ENCODE measurements at regions not wholly inside any gene's neighbourhood (a gene's known extent, or its start where the extent isn't known, plus 50 kb on each side); places are given as distances from the start of the nearest gene placed in this dataset.

DNA sequence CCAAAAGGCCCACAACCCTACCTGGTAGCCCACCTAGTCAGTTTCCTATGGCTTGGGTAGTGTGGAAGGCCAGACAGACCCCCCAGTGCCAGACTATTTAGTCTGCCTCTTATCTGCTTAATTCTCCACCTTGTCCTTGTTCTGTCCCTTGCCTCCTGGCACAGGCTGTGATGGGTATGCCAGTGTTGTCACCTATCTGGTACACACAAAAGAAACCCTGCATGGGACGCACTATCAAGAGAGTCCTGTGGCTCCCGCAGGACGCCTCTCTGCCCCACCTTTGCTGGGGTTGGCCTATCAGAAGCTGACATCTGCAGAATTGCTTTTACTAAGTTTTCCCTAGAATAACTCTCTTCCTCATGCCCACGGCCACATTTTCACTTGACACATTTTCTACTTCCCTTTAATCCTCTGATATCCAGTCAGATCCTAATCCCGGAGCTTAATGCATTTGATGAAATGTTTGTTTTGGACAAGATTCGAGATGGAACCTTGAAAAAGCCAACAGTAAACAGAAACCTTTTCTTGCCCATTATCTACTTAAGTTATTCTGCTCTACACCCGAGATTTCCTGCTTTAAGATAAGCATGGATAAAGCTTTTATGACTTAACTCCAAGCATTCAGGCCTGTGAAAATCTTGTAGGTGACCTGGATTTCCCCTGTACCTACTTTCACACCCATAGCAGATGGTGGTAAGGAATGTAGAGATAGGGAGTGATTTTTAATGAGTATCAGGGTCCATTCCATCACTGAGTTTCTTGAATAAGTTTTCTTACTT is 468.5 kb downstream of the ZNF608 start:
- DNase-seq (no peak), ATAC-seq (ENCODE audit: low read depth) (no peak)
- peaks cover 2% of the 10 kb centered on the region for H3K9me3 Mint-ChIP-seq
- no peaks in the 10 kb centered on the region for H3K4me1 Mint-ChIP-seq
- no peak overlapping the region for H3K4me3 Mint-ChIP-seq
- no peaks in the 10 kb centered on the region for H3K27me3 Mint-ChIP-seq
- no peak overlapping the region for H3K27ac Mint-ChIP-seq
- H3K36me3 Mint-ChIP-seq: no peaks in the 10 kb centered on the region
- POLR2A ChIA-PET: no interaction called here

DNA sequence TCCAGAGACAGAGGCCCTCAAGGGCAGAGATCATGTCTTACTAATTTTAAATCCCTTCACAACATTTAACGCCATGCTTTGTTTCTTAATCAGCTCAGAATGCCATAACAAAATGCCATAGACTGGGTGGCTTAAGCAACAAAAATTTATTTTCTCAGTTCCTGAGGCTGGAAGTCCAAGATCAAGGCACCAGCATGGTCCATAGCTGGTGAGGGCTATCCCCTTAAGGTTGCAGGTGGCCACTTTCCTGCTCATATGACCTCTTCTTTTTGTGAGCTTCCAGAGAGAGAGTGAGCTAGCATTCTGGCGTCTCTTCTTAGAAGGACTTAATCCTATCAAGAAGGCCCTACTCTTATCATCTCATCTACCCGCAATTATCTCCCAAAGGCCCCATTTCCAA is 470.3 kb downstream of the ZNF608 start:
- Mint-ChIP-seq H3K27me3 (no peaks in the 10 kb centered on the region), H3K36me3 (no peaks in the 10 kb centered on the region), H3K27ac (no peak overlapping the region), H3K4me1 (no peaks in the 10 kb centered on the region), H3K4me3 (no peak overlapping the region), H3K9me3 (peaks cover under 1% of the 10 kb centered on the region)
- no peak for ATAC-seq (ENCODE audit: low read depth)
- POLR2A ChIA-PET: no interaction called here
- DNase-seq: no peak

DNA sequence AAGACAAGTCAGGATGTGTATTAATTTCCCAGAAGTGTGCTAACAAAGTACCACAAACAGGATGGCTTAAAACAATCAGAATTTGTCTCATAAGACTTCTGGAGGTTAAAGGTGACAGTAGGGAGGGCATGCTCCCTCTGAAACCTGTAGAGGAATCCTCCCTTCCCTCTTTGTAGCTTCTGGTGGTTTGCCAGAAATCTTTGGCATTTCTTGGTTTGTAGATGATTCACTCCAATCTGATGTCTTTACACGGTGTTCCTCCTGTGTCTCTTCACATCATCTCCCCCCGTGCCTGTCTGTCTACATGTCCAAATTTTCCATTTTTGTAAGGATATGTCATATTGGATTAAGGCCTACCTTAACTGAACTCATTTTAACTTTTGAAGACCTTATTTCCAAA is 471.5 kb downstream of the ZNF608 start:
- Mint-ChIP-seq H3K27me3 (no peaks in the 10 kb centered on the region), H3K27ac (no peak overlapping the region), H3K4me1 (no peaks in the 10 kb centered on the region), H3K36me3 (no peaks in the 10 kb centered on the region), H3K4me3 (no peak overlapping the region), H3K9me3 (no peaks in the 10 kb centered on the region)
- ATAC-seq (ENCODE audit: low read depth) (no peak), DNase-seq (no peak)
- POLR2A ChIA-PET: no interaction called here

DNA sequence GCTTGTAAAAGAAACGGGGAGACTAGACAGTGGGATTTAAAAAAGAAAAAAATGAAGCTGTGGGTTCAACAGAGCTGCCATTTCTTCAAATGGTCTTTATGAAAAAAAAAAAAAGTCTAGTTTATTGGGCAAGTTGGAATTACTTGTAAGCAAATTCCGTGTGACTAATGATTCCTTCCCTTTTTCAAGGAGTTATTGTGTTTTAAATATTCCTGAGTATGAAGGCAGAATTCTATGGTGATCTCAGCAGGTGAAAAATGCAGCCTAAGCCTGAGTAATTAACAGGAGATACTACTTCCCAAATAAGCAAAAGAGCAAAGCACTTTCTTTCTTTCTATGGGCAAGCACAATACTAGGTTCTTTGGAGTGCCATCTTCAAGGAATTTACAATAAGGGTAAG is 481.9 kb downstream of the ZNF608 start:
- Mint-ChIP-seq H3K4me1 (no peaks in the 10 kb centered on the region), H3K27ac (no peak overlapping the region), H3K36me3 (no peaks in the 10 kb centered on the region), H3K4me3 (no peak overlapping the region), H3K27me3 (no peaks in the 10 kb centered on the region), H3K9me3 (no peaks in the 10 kb centered on the region)
- DNase-seq (no peak), ATAC-seq (ENCODE audit: low read depth) (no peak)
- POLR2A ChIA-PET: no interaction called here

DNA sequence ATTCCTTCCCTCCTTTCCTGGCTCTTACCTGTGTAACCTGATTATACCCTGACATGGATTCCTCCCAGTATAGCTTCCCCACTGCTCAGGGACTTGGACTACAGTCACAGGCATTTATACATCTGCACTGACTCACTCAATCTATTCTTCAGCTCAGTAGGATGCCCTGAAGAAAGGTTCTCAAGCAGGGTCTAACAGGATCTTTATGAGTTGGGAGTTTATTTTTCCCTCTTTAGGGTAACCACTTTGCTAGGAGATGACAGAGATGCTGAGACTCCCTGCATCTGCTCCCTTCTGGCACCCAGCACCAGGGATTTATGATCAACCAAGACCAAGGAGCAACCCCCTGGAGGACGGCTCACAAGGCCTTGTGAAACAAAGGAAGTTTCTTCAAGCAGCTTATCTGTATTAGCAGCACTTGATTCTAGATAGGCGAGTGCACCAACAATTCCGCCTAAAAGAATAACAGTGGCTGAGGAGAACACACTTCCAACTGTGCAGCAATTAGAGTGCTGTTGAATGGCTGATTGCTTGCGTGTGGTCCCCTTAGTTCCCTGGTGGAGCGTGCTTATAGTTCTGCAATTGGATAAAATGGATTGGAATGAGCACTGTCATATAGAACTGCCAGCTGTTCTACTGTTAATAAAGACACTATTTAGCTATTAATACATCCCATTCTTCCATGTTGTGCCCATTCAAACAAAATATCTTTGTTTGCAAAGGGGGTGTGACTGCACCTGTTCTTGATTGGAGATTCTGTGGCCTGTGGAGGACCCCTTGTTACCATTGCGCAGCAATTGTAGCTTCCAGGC is 482.6 kb downstream of the ZNF608 start:
- ATAC-seq (ENCODE audit: low read depth) (no peak), DNase-seq (no peak)
- Mint-ChIP-seq H3K9me3 (no peaks in the 10 kb centered on the region), H3K27ac (no peak overlapping the region), H3K4me3 (no peak overlapping the region), H3K4me1 (no peaks in the 10 kb centered on the region), H3K27me3 (no peaks in the 10 kb centered on the region), H3K36me3 (no peaks in the 10 kb centered on the region)
- POLR2A ChIA-PET: no interaction called here

DNA sequence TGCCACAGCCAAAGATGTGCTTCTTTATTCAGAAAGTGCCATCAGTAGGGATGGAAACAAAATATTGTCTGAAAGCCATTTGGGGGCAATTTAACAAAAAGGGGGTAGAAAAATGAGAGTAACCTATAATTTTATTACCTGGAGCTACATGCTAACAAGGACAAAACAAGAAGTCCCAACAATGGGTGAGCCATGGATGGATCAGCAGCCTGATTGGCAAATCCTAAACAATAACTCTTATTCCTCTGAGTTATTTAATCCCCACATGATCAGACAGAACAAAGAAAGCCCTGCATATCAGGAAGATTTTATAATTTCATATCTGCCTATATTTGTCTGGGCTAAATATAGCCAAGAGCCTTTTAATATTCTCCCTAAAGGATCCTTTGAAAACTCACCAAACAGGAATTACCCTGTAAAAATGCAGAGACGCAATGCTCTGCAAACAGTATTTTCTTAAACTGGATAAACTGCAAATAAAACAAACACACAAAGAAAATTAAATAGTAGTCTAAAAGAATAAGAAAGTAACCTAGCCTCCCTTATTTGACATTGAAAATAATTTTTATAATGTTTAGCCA is 483.4 kb downstream of the ZNF608 start:
- no peak for DNase-seq
- ATAC-seq (ENCODE audit: low read depth): no peak
- no peaks in the 10 kb centered on the region for H3K9me3 Mint-ChIP-seq
- no peaks in the 10 kb centered on the region for H3K4me1 Mint-ChIP-seq
- no peak overlapping the region for H3K27ac Mint-ChIP-seq
- POLR2A ChIA-PET: no interaction called here
- no peaks in the 10 kb centered on the region for H3K27me3 Mint-ChIP-seq
- no peaks in the 10 kb centered on the region for H3K36me3 Mint-ChIP-seq
- H3K4me3 Mint-ChIP-seq: no peak overlapping the region

DNA sequence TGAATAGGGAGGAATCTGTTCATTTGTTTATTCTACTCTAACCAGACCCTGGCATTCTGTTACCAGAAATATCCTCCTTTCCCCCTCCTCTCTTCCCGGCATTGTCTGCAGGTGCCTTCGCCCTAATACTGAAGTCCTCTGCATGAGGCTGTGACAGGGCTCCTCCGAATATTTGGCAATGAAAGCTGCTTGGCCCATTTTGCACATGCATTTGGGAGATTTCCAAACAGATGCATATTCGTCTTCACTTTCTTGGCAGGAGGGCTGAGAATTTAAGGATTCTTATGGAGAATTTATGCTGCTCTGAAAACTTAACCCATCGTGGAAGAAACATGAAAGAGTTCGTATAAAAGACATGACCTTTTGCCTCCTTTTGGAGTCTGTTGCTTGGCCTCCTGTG is 484.0 kb downstream of the ZNF608 start:
- DNase-seq (no peak), ATAC-seq (ENCODE audit: low read depth) (no peak)
- no peaks in the 10 kb centered on the region for H3K9me3 Mint-ChIP-seq
- no peak overlapping the region for H3K4me3 Mint-ChIP-seq
- no peak overlapping the region for H3K27ac Mint-ChIP-seq
- no peaks in the 10 kb centered on the region for H3K4me1 Mint-ChIP-seq
- H3K27me3 Mint-ChIP-seq: no peaks in the 10 kb centered on the region
- H3K36me3 Mint-ChIP-seq: no peaks in the 10 kb centered on the region
- POLR2A ChIA-PET: no interaction called here

DNA sequence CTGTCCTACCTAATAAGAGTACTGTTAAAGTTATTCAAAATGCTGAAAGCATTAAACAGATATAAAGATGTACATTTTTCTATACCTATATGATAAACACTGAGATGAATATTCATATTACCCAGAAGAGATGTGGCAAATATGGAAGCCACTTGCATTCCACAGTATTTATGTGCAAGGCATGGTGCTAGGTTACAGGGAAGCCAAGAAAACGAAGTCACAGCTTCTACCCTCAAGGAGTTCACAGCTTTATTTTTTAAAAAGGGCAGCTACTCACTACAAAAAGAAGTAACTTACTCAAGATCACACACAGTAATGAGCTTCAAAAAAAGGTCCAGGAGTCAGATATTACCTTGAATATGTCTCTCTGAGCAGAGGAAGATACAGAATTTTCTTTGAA is 484.6 kb downstream of the ZNF608 start:
- ATAC-seq (ENCODE audit: low read depth) (no peak), DNase-seq (no peak)
- Mint-ChIP-seq H3K27ac (no peak overlapping the region), H3K9me3 (no peaks in the 10 kb centered on the region), H3K36me3 (no peaks in the 10 kb centered on the region), H3K4me3 (no peak overlapping the region), H3K4me1 (no peaks in the 10 kb centered on the region), H3K27me3 (no peaks in the 10 kb centered on the region)
- POLR2A ChIA-PET: no interaction called here

DNA sequence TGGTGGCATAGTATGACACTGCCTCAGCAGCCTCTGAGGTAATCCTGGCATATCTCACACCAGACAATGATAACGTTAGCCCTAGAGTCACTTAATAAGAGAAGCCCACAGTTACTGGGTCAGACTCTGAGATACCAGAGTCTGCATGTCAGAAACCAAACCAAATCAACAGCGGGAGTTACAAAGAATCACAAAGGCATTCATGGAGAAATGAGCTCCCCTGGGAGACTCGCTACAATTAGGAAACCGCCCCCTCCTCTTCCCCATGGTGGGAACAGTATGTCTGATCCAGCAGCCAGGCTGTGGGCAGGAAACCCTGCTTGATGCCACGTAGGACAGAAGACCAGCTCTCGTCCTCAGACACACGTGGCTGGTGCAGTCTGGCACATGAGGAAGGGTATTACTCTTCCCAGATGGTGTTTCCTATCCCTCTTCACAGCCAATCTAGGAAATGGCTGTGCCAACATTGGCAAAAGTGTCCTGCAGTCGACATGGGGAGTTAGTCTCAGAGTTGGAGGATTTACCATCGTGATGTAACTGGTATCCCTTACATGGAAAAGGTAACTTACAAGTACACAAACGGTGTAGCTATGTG is 485.4 kb downstream of the ZNF608 start:
- H3K4me1 Mint-ChIP-seq: no peaks in the 10 kb centered on the region
- H3K27ac Mint-ChIP-seq: no peak overlapping the region
- no peak overlapping the region for H3K4me3 Mint-ChIP-seq
- no peaks in the 10 kb centered on the region for H3K36me3 Mint-ChIP-seq
- no peak for DNase-seq
- POLR2A ChIA-PET: interaction anchor here (0.6 kb wide), 1 partner anchor 107 kb away, joined by 3 read pairs; no protein-coding TSS in a partner anchor
- H3K9me3 Mint-ChIP-seq: peaks cover 2% of the 10 kb centered on the region
- no peak for ATAC-seq (ENCODE audit: low read depth)
- H3K27me3 Mint-ChIP-seq: no peaks in the 10 kb centered on the region

DNA sequence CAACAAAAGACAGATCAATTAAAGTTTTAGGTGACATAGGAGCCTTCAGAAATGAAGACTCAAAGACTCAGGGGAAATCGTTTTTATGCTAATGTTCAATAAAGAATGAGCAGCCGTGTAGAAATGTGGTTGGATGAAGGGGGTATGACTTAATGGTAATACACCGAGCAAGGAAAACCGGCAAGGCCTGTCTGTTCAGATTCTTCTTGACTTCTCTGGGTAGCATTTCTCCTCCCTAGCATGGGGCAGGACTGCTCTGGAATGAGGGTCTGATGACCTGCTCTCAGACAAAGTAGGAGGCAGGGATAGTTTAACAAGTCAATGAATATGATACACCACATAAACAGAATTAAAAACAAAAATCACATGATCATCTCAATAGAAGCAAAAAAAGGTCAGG is 487.4 kb downstream of the ZNF608 start:
- ATAC-seq (ENCODE audit: low read depth): no peak
- H3K9me3 Mint-ChIP-seq: peaks cover 2% of the 10 kb centered on the region
- H3K4me3 Mint-ChIP-seq: no peak overlapping the region
- H3K36me3 Mint-ChIP-seq: no peaks in the 10 kb centered on the region
- H3K4me1 Mint-ChIP-seq: no peaks in the 10 kb centered on the region
- no peaks in the 10 kb centered on the region for H3K27me3 Mint-ChIP-seq
- POLR2A ChIA-PET: no interaction called here
- no peak for DNase-seq
- no peak overlapping the region for H3K27ac Mint-ChIP-seq

DNA sequence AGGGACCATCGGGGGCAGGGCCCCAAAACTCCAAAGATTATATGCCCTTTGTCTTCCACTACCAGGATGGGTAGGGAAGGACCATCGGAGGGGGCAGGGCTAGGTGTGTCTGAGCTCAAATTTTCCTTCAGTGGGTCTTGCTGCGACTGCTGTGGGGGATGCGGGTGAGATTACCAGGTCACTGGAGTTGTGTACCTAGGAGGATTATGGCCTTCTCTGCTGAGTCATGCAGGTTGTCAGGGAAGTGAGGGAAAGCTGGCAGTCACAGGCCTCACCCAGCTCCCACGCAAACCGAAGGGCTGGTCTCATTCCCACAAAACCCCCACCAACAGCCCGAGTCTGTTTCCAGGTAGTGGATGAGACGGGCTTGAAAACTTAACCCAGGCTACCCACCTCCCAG is 489.4 kb downstream of the ZNF608 start:
- no peak overlapping the region for H3K4me3 Mint-ChIP-seq
- H3K27ac Mint-ChIP-seq: no peak overlapping the region
- peaks cover 2% of the 10 kb centered on the region for H3K9me3 Mint-ChIP-seq
- ATAC-seq (ENCODE audit: low read depth) (no peak), DNase-seq (no peak)
- POLR2A ChIA-PET: no interaction called here
- H3K27me3 Mint-ChIP-seq: no peaks in the 10 kb centered on the region
- H3K4me1 Mint-ChIP-seq: no peaks in the 10 kb centered on the region
- no peaks in the 10 kb centered on the region for H3K36me3 Mint-ChIP-seq

DNA sequence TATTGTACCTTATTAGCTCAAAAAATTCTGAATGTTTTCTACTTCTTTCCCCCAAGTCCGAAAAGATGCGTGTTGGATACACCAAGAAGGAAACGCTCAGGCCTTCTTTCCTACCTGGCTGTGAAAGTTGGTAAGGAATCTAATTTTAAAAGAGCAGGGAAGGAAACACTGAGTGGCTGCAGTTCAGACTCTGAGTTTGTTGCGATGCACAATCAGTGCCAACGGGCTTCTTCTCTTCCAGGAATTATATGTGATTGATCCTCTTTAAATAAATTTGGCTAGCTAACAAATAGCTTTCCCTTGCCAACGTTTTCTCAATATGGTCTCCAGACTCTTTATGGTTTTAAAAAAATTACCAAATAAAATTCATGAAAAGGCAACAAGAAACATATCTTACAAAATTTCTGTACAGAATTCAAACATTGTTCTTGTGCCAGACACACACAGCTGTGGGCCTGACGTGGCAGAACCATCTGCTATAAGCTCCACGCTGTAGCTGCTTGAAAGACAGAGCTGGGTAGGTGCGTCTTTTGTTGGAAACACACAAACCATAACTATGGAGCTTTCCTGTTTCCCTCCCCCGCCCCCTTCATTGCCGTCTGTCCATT is 493.1 kb downstream of the ZNF608 start:
- POLR2A ChIA-PET: no interaction called here
- no peak for ATAC-seq (ENCODE audit: low read depth)
- no peaks in the 10 kb centered on the region for H3K4me1 Mint-ChIP-seq
- no peaks in the 10 kb centered on the region for H3K27me3 Mint-ChIP-seq
- no peaks in the 10 kb centered on the region for H3K36me3 Mint-ChIP-seq
- peaks cover 2% of the 10 kb centered on the region for H3K9me3 Mint-ChIP-seq
- H3K4me3 Mint-ChIP-seq: no peak overlapping the region
- DNase-seq: no peak
- no peak overlapping the region for H3K27ac Mint-ChIP-seq

DNA sequence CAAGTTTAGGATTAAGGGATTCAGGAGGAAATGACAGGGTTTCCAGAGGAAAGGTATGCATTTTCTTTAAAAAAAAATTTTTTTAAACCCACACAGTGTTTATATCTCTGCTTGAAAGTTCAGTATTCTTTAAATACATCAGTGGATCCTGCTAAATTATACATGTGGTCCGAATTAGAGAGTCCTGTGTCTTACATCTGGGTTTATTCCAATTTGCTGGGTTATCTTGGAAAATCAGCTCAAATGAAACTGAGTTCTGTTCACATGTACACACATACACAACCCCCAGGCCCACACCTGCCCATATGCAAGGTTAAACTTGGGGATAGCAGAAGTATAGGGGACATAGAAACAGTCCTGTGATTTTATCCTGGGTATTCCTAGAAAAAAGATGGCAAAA is 493.7 kb downstream of the ZNF608 start:
- Mint-ChIP-seq H3K36me3 (no peaks in the 10 kb centered on the region), H3K4me3 (no peak overlapping the region), H3K27me3 (no peaks in the 10 kb centered on the region), H3K4me1 (no peaks in the 10 kb centered on the region), H3K9me3 (peaks cover 2% of the 10 kb centered on the region), H3K27ac (no peak overlapping the region)
- ATAC-seq (ENCODE audit: low read depth): no peak
- DNase-seq: no peak
- POLR2A ChIA-PET: no interaction called here

Data from activated naive CD8-positive, alpha-beta T cell treated with anti-CD3 and anti-CD28 coated beads, Interleukin-2, amount 10 ng/mL, durations not matched to agents 7 days and 5 days (primary cell).